HG03439 (cell line): ENCODE measurements at regions not wholly inside any gene's neighbourhood (a gene's known extent, or its start where the extent isn't known, plus 50 kb on each side); places are given as distances from the start of the nearest gene placed in this dataset.

Experiments used
- ATAC-seq: cut with Tn5 transposase; IDR thresholded peaks from one replicate; pipeline ENCODE4 v1.9.1; 2021; ENCODE audit warnings: mild to moderate bottlenecking, moderate library complexity; ENCODE audit not compliant: unreplicated experiment

DNA sequence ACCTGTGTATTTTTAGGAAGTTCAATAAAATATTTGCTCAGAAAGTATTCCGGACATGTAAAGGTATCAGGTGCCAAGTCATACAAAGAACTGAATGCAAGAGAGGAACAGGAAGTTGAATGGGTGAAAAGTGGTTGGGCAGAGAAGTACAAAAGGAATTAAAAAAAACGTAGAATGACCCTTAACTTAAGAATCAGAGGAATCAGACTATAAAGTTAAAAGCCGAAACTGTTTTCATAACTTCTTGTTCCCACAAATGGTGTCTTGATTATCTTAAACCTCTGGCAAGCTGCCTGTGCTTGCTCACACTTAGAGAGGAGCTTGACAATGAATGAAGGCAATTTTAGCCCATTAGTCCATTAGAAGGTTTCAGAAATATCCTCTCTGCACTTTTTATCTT, 81.6 kb upstream of the HHIP start:
- no peak for ATAC-seq

DNA sequence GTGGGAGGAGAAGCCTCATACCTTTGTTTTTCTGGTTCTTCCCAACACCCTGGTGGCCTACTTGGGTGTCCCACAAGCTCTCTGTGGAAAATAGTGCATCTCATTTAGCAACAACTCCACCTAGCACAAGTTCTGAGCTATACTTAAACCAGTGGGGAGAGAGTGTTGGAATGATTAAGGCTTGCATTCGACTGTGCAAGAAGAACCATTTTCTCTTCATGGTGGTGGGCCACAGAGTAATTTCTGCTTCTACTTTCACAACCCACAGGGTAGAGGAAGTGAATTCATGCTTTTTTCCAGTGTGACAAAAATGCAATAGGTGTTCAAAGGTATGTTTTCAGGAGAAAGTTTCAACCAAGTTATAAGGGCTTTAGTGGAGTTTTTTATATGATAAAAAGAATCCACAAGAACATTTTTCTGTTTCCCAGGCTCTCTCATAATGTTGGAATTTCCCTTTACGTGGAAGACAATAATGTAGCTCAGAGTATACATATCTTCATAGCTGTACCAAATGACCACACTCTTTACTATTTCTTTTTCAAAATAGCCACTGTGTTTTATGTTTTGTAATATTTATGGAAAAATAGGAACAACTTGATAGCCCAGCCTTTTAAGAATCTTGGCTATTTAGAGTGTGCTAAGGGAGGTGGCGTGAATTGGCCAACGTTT, 80.3 kb upstream of the HHIP start:
- ATAC-seq = no peak

DNA sequence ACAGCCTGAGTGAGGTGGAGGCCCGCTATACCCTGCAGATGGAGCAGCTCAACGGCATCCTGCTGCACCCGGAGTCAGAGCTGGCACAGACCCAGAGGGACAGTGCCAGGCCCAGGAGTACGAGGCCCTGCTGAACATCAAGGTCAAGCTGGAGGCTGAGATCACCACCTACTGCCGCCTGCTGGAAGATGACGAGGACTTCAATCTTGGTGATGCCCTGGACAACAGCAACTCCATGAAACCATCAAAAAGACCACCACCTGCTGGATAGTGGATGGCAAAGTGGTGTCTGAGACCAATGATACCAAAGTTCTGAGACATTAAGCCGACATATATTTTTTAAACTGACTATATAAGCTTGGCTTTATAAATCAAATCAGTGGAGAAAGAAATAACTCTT, 73.3 kb upstream of the HHIP start:
- no peak for ATAC-seq

DNA sequence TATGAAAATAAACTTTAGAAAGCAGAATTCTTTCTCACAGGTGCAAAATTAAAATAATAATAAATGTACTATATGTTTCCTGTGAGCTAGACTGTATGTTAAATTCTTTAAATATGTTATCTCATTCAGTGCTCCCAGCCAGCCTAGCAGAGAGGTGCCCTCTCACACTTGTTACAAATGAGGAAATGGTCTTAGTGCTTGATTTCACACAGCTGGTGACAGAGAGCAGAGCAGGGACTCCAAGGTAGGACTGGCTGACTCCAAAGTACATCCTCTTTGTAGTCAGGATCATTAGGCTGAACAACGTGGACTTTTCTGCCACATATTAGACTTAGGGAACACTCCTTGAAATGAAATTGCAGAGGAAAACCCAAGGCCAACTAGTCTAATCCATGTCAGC, 72.0 kb upstream of the HHIP start:
- no peak for ATAC-seq

DNA sequence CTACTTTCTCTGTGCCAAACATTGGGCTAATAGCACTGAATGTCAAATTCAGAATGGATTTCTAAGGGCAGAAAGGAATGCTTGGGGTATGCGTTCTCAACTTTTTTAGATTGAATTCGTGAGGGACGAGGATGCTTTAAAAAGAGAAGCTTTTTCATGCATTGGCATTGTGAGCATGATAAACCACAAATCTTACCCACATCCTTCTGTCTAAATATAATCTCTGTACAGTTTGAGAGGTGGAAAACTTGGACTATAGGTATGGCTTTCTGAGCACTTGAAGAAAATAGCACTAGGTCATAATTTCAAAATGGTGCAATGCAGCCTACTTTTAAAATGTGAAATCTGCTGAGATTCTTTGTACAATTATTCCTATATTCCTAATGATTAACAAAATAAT, 71.4 kb upstream of the HHIP start:
- ATAC-seq = no peak

DNA sequence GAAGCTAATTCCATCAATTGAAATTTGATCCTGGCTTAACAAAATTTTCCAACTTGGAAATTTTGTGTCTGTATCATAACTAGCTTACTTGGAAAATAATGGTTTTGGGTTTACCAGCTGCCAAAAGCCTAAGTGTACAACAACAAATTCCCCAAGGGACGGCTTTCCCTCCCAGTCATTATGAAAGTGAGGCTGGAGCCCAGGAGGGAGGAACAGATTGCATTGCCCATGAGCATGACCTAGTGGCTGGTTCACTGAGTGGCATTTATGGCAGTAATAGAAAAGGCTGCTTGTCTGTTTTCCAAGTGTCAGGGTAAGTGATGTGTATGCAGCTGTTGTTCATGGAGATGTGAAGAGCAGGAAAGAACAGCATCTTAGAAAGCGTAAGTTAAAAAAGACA, 70.8 kb upstream of the HHIP start:
- no peak for ATAC-seq

DNA sequence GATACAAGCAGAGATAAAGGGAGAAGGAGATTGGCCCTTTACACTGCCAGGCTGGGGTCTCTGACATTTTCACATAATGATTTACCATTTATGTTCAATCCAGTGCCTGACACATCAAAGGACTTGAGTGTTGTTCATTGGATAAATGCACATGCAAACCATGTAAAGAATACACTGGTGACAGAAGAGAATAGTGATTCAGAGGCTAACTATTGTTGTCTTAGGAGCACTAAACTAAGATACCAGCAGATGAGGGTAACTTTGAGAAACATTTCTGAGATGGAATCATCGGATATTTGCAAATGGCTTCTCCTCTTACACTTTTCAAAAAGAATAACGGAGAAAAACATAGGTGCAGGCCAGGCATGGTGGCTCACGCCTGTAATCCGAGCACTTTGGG, 67.3 kb upstream of the HHIP start:
- ATAC-seq = no peak

DNA sequence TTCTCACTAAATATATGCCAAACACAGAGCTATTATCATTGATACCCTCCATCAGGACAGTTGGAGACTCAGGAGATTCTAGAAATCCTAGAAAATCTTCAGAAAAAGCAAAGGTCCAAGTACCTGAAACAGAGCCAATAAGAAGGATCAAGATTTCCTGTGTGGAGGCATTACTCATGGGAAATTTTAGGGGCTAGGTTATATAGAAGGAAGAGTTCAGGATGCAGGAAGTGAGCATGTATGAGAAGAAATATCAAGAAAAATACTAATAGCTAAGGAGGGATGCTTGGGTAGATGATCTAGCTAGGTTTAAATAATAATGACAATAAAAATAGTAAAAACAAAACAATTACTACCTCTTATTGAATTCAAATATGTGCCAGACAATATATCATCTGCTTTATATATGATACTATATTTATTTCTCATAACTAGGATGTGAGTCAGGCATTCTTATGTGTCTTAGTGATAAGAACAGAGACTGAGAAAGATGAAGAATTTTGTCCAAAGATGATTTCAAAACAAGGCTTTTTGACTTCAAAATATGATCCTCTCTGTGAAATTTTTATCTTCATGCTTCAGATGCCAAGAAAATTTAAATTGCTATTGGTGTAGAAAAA, 66.4 kb upstream of the HHIP start:
- no peak for ATAC-seq

DNA sequence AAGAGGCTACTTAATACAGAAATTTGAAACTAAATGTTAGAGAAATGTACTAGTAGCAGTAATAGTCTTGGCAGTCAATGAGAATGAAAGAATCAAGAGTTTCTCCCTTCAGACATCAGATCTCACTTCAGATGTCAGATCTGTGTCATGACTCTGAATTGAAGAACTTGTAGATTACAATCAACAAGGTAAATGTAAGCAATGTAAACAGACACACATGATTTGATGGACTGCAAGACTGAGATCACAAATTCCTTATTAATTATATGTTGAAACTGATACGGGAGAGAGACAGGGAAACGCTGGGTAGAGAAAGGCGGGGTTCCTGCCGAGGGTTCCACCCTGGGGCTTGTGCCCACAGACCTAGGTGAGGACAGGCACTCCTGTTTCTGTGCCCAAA, 65.5 kb upstream of the HHIP start:
- no peak for ATAC-seq

DNA sequence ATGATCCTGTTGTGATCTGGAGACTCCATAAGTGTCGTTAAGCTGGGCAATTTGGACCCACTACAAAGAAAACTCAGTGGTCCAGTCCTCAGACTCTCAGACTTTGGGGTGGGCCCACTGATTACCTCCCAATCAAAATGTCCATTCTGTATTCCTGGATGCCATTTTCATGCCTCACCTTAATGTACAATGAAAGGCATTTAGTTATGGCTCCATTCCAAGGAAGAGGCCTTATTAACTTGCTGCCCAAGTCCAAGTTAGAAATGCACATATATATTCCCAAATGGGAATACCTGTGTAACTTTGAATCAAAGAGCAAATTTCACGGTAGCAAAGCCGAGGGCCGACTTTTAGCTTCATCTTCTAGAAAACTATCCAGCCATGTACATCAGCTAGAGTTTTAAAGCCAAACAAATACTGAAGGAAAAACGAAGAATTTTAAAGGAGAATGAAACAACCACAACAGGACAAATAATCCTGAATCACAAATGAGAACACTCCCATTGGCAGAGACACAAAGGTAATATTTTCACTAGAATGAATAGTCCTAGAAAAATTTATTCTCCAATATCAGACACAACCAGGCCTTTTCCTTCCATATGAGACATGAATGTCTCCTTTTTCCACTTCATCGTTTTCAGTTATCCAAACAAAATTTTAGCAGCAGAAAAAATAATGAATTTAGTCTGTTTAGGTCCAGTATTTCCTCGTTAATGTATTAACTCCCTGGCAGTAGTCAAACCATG, 63.7 kb upstream of the HHIP start:
- no peak for ATAC-seq

DNA sequence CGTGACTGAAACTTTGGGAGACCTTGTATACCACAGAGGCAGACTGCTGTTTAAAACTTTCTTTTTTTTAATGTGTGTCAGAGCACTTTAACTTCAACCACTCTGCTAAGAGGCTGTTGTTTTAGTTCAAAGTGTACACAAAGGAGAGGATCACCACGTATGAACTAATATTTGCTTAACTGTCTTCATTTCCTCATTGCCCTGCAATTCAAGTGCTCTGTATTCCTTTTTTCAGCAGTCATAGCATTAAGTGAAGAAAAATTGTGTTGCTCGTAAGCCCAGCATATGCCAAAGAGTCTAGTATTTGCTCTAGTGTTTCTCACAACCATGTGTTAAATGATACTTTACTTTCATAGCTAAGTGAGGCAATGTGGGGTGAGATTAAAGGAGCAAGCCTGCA, 63.0 kb upstream of the HHIP start:
- no peak for ATAC-seq

DNA sequence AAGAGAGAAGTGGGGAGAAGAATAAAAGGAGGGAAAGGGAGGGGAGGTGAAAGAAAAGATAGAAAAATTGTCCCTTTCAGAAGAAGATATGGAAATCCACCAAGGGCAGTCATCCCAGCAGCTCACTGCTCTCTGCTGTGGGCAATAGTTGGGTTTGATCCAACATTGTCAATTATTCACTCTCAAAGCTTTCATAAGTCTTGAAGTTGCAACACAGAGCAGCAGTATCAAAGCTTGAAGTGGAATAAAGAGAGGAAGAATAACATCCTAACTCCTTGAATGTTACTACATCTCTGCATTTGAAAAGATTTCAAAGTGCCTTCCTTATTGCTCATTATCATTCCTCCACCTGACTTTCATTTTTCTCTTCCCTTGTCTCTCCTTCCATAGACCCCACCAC, 62.3 kb upstream of the HHIP start:
- no peak for ATAC-seq

DNA sequence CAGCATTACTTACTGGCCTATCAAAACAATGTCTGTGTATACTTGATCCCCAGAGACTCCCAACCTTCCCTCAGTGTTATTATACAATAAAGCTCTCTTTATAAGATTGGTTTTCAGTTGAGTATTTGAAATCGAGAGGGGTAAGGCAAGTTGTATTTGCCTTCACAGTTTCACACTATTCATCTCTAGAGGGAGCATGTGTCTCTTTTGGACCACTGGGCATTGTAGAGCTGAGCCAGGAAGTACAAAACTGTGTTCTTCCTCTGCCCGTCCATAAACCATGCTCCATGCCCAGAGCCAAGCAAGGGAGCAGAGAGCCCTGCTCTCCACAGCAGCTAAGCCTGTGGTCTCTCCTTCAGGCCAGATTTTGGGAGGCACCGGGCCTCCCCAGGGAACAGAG, 61.5 kb upstream of the HHIP start:
- no peak for ATAC-seq

DNA sequence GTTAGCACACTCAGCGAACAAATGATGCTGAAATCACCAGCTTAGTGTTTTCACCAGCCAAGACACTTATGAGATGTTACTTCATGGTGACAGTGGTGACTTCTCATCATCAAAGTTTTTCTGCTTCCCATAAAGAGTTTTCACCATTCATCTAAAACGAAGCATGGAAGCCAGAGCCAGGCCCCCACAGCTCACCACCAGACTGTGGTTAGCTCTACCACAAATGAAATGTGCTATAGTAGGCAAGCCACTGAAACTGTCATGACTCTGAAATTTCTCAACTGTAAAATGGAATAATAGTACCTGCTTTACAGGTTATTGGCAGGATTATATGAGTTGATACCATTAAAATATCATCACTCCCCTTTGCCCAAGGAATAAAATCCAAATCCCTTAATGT, 56.4 kb upstream of the HHIP start:
- ATAC-seq = no peak

DNA sequence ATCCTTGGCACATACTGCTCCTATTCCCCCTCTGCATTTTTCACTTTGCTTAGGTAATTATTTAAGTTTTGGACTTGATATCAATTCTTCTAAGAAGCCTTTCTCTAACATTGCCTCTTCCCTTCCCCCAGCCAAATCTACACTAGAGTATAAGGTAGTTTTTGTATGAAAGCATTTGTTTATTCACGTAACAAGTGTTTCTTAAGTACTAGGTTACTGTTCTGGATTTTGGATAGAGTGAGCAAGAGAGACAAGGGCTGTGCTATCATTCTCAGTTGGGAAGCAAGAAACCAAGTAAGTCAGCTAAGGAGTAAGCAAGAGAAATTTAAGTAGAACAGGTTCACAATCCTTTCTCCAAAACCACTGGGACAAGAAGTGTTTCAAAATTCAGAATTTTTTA, 55.9 kb upstream of the HHIP start:
- no peak for ATAC-seq

DNA sequence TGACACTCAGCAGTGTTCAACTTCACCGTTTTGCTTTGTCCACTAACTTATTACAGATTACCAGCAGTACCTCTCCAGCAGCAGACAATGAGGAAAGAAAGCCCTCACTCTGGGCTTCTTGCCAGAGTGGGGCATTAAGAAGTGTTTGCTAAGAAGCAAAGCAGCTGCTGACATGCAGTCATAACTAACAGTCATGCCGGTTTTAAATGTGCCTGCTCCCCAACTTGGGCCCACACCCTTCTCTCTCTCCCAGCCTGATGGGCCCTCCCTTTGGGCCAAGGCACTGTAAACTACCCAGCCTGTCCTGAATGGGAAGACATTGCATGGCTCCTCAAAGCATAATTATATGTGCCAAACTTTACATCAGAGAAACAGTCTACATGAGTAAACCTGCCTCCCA, 54.6 kb upstream of the HHIP start:
- no peak for ATAC-seq

DNA sequence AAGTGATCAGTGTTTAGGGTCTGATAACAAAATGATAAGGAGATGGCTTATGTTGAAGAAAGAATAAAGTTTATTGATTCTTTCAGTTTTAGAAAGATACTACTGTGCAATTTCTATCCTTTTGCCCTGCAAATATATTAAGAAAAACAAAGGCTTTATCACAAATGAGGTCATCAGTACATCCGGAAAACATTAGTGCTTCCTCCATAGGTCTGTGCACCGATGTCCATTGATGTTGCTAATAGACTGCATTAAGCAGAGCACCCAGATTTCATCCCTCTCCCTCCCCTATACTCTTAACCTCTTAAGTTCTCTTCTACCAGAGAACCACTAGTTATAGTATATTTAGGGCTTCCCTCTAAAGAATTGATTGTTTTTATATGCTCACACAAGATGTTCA, 53.7 kb upstream of the HHIP start:
- ATAC-seq = no peak

DNA sequence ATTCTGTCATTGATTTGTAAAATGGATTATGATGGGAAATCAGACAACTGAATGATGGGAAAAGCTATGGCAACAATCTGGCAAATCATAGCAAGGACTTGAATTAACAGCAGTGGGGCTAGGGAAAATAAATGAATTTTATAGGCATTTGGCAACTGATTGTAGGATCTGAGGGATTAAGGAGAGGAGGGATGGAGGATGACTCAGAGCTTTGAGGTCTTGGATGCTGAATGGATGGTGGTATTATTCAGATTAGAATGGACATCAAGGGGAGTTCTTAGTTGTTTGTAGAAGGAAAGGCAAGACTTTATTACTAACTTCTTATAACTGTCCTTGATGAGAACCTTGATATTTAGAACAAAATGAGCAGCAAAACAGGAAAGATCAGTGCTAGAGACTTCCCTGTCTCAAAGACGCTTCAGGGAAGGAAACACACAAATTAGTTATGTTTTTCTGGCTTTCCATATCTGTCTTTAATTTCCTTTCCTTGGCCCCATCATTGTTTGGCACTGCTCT, 51.4 kb upstream of the HHIP start:
- no peak for ATAC-seq

DNA sequence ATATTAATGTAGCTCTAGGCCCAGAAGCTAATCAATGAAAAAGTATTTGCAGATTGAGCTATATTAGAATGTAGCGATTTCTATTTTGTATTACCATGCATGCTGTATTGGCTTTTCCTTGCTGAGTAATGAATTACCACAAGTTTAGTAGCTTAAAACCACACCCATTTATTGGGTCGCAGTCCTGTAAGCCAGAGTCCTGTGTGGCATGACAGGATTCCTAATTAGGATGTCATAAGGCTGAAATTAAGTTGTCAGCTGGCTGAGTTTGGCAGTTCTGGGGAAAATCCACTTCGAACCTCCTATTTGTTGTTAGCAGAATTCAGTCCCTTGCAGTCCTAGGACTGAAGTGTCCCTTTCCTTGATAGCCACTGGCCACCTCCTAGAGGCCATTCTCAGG, 50.3 kb upstream of the HHIP start:
- ATAC-seq = no peak
